ENCODE measurements at regions not wholly inside any gene's neighbourhood (a gene's known extent, or its start where the extent isn't known, plus 50 kb on each side); places are given as distances from the start of the nearest gene placed in this dataset.
"Not testable (repeated sequence)": the region's sequence is repeated elsewhere in the genome, so short reads cannot be mapped to it uniquely, and the experiment has no call there.

GRCh38 chr9:65449886-65450610 lies 165.0 kb upstream of the FOXD4L5 start:
- not testable (repeated sequence) for DNase-seq

- DNase-seq = no peak
Observed at GRCh38 chr9:65449423-65449822, 164.4 kb upstream of the FOXD4L5 start.

GRCh38 chr9:65447146-65447545 lies 162.1 kb upstream of the FOXD4L5 start:
- DNase-seq = not testable (repeated sequence)

GRCh38 chr9:65445991-65446390 lies 161.0 kb upstream of the FOXD4L5 start:
- DNase-seq = not testable (repeated sequence)

- no peak for DNase-seq
Observed at GRCh38 chr9:65444943-65445342, 159.9 kb upstream of the FOXD4L5 start.

GRCh38 chr9:65442116-65442515 lies 157.1 kb upstream of the FOXD4L5 start:
- DNase-seq = not testable (repeated sequence)

- not testable (repeated sequence) for DNase-seq
Observed at GRCh38 chr9:65441324-65441920, 156.4 kb upstream of the FOXD4L5 start.

GRCh38 chr9:65437724-65438123 lies 152.7 kb upstream of the FOXD4L5 start:
- DNase-seq = no peak

- no peak for DNase-seq
Observed at GRCh38 chr9:65435464-65435863, 150.5 kb upstream of the FOXD4L5 start.

- no peak for DNase-seq
Observed at GRCh38 chr9:65432722-65433323, 147.8 kb upstream of the FOXD4L5 start.

- no peak for DNase-seq
Observed at GRCh38 chr9:65432051-65432450, 147.0 kb upstream of the FOXD4L5 start.

- no peak for DNase-seq
Observed at GRCh38 chr9:65430221-65430620, 145.2 kb upstream of the FOXD4L5 start.

GRCh38 chr9:65427361-65427760 lies 142.4 kb upstream of the FOXD4L5 start:
- DNase-seq = not testable (repeated sequence)

- DNase-seq = not testable (repeated sequence)
Observed at GRCh38 chr9:65426813-65427212, 141.8 kb upstream of the FOXD4L5 start.

GRCh38 chr9:65426231-65426630 lies 141.2 kb upstream of the FOXD4L5 start:
- DNase-seq = no peak

- DNase-seq = not testable (repeated sequence)
Observed at GRCh38 chr9:65425183-65425582, 140.2 kb upstream of the FOXD4L5 start.

GRCh38 chr9:65424437-65424984 lies 139.5 kb upstream of the FOXD4L5 start:
- not testable (repeated sequence) for DNase-seq

GRCh38 chr9:65423691-65424436 lies 138.9 kb upstream of the FOXD4L5 start:
- DNase-seq = not testable (repeated sequence)

GRCh38 chr9:65422966-65423690 lies 138.1 kb upstream of the FOXD4L5 start:
- DNase-seq = not testable (repeated sequence)

GRCh38 chr9:65421486-65421885 lies 136.5 kb upstream of the FOXD4L5 start:
- DNase-seq = not testable (repeated sequence)

- no peak for DNase-seq
Observed at GRCh38 chr9:65420771-65421170, 135.8 kb upstream of the FOXD4L5 start.

GRCh38 chr9:65418966-65419365 lies 134.0 kb upstream of the FOXD4L5 start:
- DNase-seq = not testable (repeated sequence)

Measured in activated CD8-positive, alpha-beta memory T cell treated with anti-CD3 and anti-CD28 coated beads, Interleukin-2, amount 50 U/mL, for 48 hours (primary cell).